Femur (tissue), 1 donor: ENCODE measurements at regions not wholly inside any gene's neighbourhood (a gene's known extent, or its start where the extent isn't known, plus 50 kb on each side); places are given as distances from the start of the nearest gene placed in this dataset.

Experiments
- DNase-seq: peaks from one replicate; pipeline ENCODE4 v3.0.0-alpha.2; 2017

GRCh38 chr5:164048359-164048926, 543.0 kb downstream of the MAT2B start:
- DNase-seq: no peak

GRCh38 chr5:164051745-164052144, 546.3 kb downstream of the MAT2B start:
- DNase-seq: no peak

- DNase-seq: no peak
Measured at GRCh38 chr5:164052536-164053093, 547.2 kb downstream of the MAT2B start.

- no peak for DNase-seq
Measured at GRCh38 chr5:164053123-164053522, 547.7 kb downstream of the MAT2B start.

GRCh38 chr5:164054461-164054860, 549.0 kb downstream of the MAT2B start:
- no peak for DNase-seq

- no peak for DNase-seq
Measured at GRCh38 chr5:164057121-164057520, 551.7 kb downstream of the MAT2B start.

GRCh38 chr5:164058621-164059020, 553.2 kb downstream of the MAT2B start:
- no peak for DNase-seq

- DNase-seq: no peak
Measured at GRCh38 chr5:164059471-164059870, 554.1 kb downstream of the MAT2B start.

GRCh38 chr5:164060786-164061355, 555.5 kb downstream of the MAT2B start:
- DNase-seq: no peak

GRCh38 chr5:164062304-164062703, 556.9 kb downstream of the MAT2B start:
- no peak for DNase-seq

- no peak for DNase-seq
Measured at GRCh38 chr5:164065266-164065665, 559.8 kb downstream of the MAT2B start.

- DNase-seq: no peak
Measured at GRCh38 chr5:164071671-164072070, 566.3 kb downstream of the MAT2B start.

- DNase-seq: no peak
Measured at GRCh38 chr5:164073081-164073480, 567.7 kb downstream of the MAT2B start.

- no peak for DNase-seq
Measured at GRCh38 chr5:164076556-164076955, 571.1 kb downstream of the MAT2B start.

GRCh38 chr5:164090358-164090757, 584.9 kb downstream of the MAT2B start:
- no peak for DNase-seq

GRCh38 chr5:164091836-164092235, 586.4 kb downstream of the MAT2B start:
- no peak for DNase-seq

GRCh38 chr5:164094291-164094690, 588.9 kb downstream of the MAT2B start:
- no peak for DNase-seq

- no peak for DNase-seq
Measured at GRCh38 chr5:164097749-164098148, 592.3 kb downstream of the MAT2B start.

- no peak for DNase-seq
Measured at GRCh38 chr5:164098531-164098930, 593.1 kb downstream of the MAT2B start.

GRCh38 chr5:164098979-164099378, 593.6 kb downstream of the MAT2B start:
- DNase-seq: no peak

GRCh38 chr5:164115420-164115819, 610.0 kb downstream of the MAT2B start:
- DNase-seq: no peak

GRCh38 chr5:164119806-164120447, 614.5 kb downstream of the MAT2B start:
- DNase-seq: no peak

GRCh38 chr5:164127527-164127926, 622.1 kb downstream of the MAT2B start:
- no peak for DNase-seq

- DNase-seq: no peak
Measured at GRCh38 chr5:164132358-164132757, 626.9 kb downstream of the MAT2B start.
